GM21423 (cell line): ENCODE measurements at regions not wholly inside any gene's neighbourhood (a gene's known extent, or its start where the extent isn't known, plus 50 kb on each side); places are given as distances from the start of the nearest gene placed in this dataset.
"Not testable (repeated sequence)": the region's sequence is repeated elsewhere in the genome, so short reads cannot be mapped to it uniquely, and the experiment has no call there.

Source experiments
- ATAC-seq: cut with Tn5 transposase; IDR thresholded peaks from one replicate; pipeline ENCODE4 v1.9.1; 2021; ENCODE audit warnings: mild to moderate bottlenecking, moderate library complexity; ENCODE audit not compliant: unreplicated experiment

- no peak for ATAC-seq
These were observed 50.6 kb upstream of the EHBP1 start for GRCh38 chr2:62654876-62655359.

GRCh38 chr2:62654423-62654791, 51.1 kb upstream of the EHBP1 start:
- ATAC-seq: no peak

DNA sequence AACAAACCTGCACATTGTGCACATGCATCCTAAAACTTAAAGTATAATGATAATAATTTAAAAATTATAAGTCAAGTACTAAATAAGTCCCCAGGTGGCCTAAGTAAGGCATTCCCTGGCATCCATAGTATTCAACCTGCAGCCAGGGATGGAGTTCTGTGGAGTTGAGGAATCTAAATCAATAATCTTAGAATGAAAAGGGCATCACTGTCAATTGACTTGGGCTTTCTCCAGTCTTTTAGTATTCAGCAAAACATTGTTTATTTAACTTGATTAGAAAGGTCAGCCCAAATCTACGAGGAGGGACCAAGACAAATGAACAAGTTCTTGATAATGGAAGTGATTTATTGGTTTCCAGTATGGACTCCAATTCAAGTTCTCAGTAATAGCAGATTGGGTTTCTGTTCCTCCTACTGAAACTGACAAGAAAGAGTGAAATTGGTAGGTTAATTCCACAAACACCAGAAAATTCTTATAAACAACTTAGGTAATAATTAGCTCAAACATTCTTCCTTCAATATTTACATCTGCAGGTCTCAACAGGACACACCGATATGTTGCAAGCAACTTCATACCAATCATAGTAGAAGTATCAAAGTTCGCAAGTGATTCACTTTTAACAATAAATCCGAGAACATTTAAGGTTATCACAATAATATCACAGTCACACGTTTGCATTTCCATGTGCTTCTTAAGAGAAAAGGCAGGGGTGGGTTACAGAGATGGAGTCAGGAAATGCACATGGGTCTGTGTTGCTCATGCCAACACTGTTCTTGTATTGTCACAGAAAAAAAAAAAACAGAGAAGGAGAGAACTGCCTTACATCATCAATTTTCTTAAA, 51.7 kb upstream of the EHBP1 start:
- ATAC-seq: no peak

GRCh38 chr2:62649087-62649486, 56.4 kb upstream of the EHBP1 start:
- ATAC-seq: not testable (repeated sequence)

GRCh38 chr2:62643100-62643471, 62.4 kb upstream of the EHBP1 start:
- ATAC-seq: no peak

GRCh38 chr2:62642429-62643099, 62.9 kb upstream of the EHBP1 start:
- no peak for ATAC-seq

- no peak for ATAC-seq
These were observed 63.6 kb upstream of the EHBP1 start for GRCh38 chr2:62641936-62642335.

DNA sequence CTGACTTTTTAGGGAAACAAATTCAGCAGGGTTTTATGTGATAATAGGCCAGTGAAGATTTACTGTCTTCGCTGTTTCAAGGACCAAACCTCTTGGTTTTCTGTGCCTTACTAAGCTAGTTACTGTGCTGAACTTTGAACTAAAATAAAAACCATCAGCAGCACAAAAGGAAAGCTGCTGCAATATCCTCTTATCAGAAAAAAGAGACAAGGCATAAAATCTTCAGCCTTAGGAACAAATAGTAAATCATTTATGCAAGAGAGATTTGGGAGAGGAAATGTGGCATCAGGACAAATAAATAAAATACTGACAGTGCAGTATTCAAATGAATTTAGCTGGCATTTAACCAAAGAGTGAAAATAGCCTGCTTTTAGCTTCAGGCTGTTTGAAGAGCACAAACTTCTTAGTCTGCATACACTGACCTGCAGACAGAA, 64.1 kb upstream of the EHBP1 start:
- no peak for ATAC-seq

GRCh38 chr2:62631160-62632085, 74.1 kb upstream of the EHBP1 start:
- ATAC-seq: no peak

DNA sequence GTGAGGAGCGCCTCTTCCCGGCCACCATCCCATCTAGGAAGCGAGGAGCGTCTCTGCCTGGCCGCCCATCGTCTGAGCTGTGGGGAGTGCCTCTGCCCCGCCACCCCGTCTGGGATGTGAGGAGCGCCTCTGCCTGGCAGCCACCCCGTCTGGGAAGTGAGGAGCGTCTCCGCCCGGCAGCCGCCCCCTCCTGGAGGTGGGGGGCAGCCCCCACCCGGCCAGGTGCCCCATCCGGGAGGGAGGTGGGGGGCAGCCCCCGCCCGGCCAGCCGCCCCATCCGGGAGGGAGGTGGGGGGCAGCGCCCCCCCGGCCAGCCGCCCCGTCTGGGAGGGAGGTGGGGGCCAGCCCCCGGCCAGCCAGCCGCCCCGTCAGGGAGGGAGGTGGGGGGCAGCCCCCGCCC, 75.3 kb upstream of the EHBP1 start:
- ATAC-seq: not testable (repeated sequence)

DNA sequence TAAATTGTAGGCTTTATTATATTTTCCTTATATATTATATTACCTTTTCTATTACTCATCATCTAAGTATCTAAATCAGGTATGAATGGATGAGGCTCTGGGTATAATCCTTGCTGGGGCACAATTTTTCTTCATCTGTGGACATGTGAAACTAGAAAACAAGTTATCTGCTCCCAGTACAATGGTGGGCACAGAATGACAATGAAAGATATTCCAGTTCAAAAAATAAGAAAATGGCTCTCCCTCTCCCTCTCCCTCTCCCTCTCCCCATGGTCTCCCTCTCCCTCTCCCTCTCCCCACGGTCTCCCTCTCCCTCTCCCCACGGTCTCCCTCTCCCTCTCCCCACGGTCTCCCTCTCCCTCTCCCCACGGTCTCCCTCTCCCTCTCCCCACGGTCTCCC, 76.2 kb upstream of the EHBP1 start:
- not testable (repeated sequence) for ATAC-seq

GRCh38 chr2:62627667-62628066, 77.8 kb upstream of the EHBP1 start:
- no peak for ATAC-seq

DNA sequence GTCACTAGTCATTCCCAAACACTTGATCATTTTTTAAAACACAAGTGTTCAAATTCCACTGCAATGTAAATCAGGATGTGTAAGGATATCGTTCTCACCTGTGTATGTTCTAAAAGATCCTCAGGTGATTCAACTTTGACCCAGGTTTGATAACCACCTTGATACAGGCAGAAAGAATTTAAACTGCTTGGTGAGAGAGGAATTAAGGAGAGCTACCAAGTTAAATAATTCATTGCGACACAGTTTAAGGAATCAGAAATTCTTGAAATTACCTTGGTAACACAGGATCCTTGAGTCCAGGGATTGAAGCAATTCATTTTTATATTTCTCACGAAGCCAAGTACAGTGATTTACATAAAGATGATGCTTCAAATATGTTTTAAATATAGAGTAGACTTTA, 80.7 kb upstream of the EHBP1 start:
- ATAC-seq: no peak

DNA sequence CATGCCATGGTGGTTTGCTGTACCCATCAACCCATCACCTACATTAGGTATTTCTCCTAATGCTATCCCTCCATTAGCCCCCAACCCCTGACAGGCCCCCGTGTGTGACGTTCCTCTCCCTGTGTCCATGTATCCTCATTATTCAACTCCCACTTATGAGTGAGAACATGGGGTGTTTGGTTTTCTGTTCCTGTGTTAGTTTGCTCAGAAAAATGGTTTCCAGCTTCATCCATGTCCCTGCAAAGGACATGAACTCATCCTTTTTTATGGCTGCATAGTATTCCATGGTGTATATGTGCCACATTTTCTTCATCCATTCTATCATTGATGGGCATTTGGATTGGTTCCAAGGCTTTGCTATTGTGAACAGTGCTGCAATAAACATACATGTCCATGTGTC, 89.0 kb upstream of the EHBP1 start:
- not testable (repeated sequence) for ATAC-seq

- no peak for ATAC-seq
These were observed 93.7 kb upstream of the EHBP1 start for GRCh38 chr2:62611854-62612253.

GRCh38 chr2:62605471-62605870, 99.5 kb upstream of the TMEM17 start:
- not testable (repeated sequence) for ATAC-seq

DNA sequence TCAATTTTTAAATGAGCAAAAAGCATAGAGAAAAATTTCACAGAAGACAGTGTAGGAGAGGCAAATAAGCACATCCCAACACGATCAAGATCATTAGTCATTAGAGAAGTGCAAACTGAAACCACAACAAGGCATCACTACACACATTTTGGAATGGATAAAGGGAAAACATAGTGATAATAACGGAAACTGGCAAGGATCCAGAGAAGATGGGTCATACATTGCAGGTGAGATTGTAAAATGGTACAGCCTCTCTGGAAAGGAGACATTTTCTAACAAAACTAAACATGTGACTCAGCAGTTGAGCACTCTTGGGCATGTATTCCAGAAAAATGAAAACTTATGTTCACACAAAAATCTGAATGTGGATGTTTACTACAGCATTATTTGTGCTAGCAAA, 98.3 kb upstream of the TMEM17 start:
- no peak for ATAC-seq

DNA sequence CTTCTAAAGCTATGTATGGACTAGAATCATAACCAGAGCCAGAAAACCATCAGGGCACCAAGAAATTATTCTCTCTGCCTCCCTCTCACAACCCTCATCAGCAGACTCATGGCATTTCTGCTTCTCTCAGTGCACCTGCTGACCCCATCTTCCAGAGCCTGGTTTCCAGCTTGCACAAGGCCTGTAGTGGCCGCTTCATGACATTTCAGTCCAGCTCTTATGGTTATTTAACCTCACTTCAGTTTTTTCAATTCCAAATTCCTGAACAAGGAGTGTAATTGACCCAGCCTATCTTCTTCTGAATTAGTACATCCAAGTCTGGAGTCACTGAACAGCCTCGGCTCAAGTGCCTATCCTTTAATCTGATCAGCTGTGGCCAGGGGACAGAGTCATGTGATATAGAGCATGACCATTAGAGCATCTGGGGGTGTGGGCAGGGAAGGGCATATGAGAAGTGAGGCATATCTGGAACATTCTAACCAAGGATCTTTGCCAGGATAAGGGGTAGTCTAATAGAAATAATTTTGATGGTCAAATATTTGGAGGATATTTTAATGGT, 97.2 kb upstream of the TMEM17 start:
- ATAC-seq: no peak

- ATAC-seq: not testable (repeated sequence)
These were observed 93.8 kb upstream of the TMEM17 start for GRCh38 chr2:62599674-62600410.

DNA sequence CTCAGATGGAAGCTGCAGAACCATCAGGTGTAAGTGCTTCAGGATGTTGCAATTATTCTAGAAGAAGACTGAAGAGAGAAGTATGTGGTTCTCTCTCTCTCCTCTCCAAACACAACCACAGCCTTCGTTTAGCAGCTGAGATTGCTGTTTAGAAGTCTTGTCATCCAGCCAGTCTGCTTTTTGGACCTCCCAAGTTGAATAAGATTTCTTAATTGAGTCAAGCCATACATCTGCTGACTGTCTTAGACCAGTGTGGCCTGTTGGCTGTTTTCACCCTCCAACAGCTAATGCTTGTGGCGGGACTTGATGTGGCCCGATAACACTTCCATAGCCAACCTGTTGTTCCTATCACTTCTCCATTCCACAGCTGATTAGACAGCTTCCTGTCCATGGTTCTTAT, 91.3 kb upstream of the TMEM17 start:
- ATAC-seq: no peak
